Prostate gland (tissue), 2 donors: ENCODE measurements at regions not wholly inside any gene's neighbourhood (a gene's known extent, or its start where the extent isn't known, plus 50 kb on each side); places are given as distances from the start of the nearest gene placed in this dataset.

Experiments used
- POLR2A ChIP-seq: fragments of 450-650 bp; IDR thresholded peaks from one replicate; pipeline ENCODE4 v1.6.1; 2016; ENCODE audit warnings: antibody characterized with exemption, mild to moderate bottlenecking
- POLR2AphosphoS5 ChIP-seq: sonication (generic); formaldehyde crosslinking; IDR thresholded peaks from one replicate; pipeline ENCODE4 v1.6.1; 2017; ENCODE audit warnings: antibody characterized with exemption
- TF ChIP-seq, protein P1 (sequence below), 4 experiments: fragments of 200-600 bp in 2 of 4; fragments of 450-650 bp in 2 of 4; sonication (generic) in 2 of 4; IDR thresholded peaks; 1 replicate in 3 of 4; 2 replicates in 1 of 4; pipeline ENCODE4 v1.5.1; 2016 to 2019; ENCODE audit warnings: antibody characterized with exemption in 4 of 4, mild to moderate bottlenecking in 2 of 4, moderate library complexity in 2 of 4

DNA sequence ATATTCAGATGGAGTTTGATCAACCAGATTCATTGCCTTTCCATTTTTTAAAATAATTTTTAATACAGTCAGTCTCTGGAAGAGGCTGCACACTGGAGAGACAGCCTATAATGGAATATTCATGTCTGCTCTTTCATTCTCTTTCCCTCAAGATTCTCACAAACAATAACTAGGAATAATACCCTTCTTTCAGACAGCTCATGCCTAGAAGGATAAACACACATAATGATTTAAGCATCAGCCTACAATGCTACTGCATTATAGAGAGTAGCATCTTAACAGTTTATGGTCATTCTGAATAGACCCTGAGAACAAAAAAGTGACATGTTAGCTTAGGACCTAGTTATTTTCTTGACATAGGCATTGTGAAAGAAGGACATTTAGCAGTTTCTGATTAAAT is 1692.3 kb downstream of the GRIK2 start:
- TF ChIP-seq, protein P1, sequence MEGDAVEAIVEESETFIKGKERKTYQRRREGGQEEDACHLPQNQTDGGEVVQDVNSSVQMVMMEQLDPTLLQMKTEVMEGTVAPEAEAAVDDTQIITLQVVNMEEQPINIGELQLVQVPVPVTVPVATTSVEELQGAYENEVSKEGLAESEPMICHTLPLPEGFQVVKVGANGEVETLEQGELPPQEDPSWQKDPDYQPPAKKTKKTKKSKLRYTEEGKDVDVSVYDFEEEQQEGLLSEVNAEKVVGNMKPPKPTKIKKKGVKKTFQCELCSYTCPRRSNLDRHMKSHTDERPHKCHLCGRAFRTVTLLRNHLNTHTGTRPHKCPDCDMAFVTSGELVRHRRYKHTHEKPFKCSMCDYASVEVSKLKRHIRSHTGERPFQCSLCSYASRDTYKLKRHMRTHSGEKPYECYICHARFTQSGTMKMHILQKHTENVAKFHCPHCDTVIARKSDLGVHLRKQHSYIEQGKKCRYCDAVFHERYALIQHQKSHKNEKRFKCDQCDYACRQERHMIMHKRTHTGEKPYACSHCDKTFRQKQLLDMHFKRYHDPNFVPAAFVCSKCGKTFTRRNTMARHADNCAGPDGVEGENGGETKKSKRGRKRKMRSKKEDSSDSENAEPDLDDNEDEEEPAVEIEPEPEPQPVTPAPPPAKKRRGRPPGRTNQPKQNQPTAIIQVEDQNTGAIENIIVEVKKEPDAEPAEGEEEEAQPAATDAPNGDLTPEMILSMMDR (IDR thresholded peaks at IDR 0.05) = no peak
- no peak for TF ChIP-seq POLR2A
- no peak for TF ChIP-seq POLR2AphosphoS5
